ENCODE measurements at regions not wholly inside any gene's neighbourhood (a gene's known extent, or its start where the extent isn't known, plus 50 kb on each side); places are given as distances from the start of the nearest gene placed in this dataset.
A peak's percentile ranks its signal among the peaks of the same experiment; 100 is the strongest.

- intact Hi-C loops (cut with DNase I; ENCODE audit: low total_unique reads), result no loop called here
- Histone ChIP-seq H3K27me3 (no peaks in the 10 kb centered on the region), H3K4me3 (no peak overlapping the region)
Observed at GRCh38 chr1:108082738-108083562, 117.2 kb downstream of the SLC25A24 start.

DNA sequence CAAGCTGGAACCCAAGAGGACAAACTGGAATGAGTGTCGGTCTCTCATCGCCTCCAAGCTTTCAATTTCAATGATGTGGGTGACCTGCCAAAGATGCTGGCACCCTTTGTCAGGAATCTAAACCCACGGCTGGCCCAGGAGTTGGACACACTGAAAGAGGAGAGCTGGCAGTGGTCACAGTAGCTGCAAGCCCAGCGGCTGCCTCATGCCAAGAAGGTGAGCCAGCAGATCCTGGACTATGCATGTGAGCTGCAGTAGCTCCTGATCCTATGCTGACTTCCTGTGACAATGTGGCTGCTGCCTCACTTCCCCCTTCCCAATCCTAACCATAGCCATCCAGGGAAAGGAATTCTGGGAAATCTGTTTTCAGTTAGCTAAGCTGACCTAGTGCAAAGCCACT, 117.0 kb upstream of the VAV3 start:
- Histone ChIP-seq H3K9me3 (no peaks in the 10 kb centered on the region), H3K4me1 (no peaks in the 10 kb centered on the region), H3K36me3 (no peaks in the 10 kb centered on the region), H3K4me3 (no peak overlapping the region), H3K27me3 (no peaks in the 10 kb centered on the region), H3K27ac (peak overlapping the region in 1 of 2 donors; percentile 26)
- no peak for TF ChIP-seq POLR2A (IDR thresholded peaks at IDR 0.05)
- TF ChIP-seq CTCF (IDR thresholded peaks at IDR 0.05), result no peak
- TF ChIP-seq POLR2AphosphoS5 (IDR thresholded peaks at IDR 0.05), result no peak
- intact Hi-C loops (cut with DNase I; ENCODE audit: low total_unique reads), result no loop called here
- DNase-seq (ENCODE audit: low spot score in 2 of 2), result peak in 1 of 2 donors; percentile 34

More at GRCh38 chr1:108082738-108083562, 117.2 kb downstream of the SLC25A24 start:
- H3K9me3 ChIP-seq, result no peaks in the 10 kb centered on the region
- no peaks in the 10 kb centered on the region for H3K4me1 ChIP-seq
- TF ChIP-seq POLR2A (IDR thresholded peaks at IDR 0.05) (no peak), POLR2AphosphoS5 (IDR thresholded peaks at IDR 0.05) (no peak), CTCF (IDR thresholded peaks at IDR 0.05) (no peak)
- H3K36me3 ChIP-seq, result no peaks in the 10 kb centered on the region
- H3K27ac ChIP-seq, result no peak overlapping the region
- no peak for DNase-seq (ENCODE audit: low spot score in 2 of 2)

DNA sequence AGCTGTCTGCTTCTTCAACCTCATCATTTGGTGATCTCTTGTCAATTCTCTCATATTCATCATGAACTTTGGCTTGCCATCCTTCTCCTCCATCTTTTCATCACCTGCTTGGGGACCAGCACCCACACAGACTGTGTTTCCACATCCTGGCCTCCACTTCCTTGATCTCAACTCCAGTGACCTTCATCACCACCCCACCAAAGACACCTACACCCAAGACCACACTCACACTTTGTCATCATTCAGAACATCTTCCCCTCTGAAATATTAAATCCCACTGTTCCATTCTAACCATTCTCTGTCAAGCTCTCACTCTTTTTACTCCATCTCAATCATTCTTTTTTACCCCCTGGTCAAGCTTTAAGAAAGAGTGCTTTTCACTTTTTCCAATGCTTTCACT, 115.5 kb upstream of the VAV3 start:
- no peak for DNase-seq (ENCODE audit: low spot score in 2 of 2)
- Histone ChIP-seq H3K27ac (no peak overlapping the region), H3K36me3 (no peaks in the 10 kb centered on the region), H3K4me3 (no peak overlapping the region), H3K27me3 (no peaks in the 10 kb centered on the region), H3K4me1 (no peaks in the 10 kb centered on the region), H3K9me3 (no peaks in the 10 kb centered on the region)
- intact Hi-C loops (cut with DNase I; ENCODE audit: low total_unique reads), result no loop called here
- no peak for TF ChIP-seq POLR2AphosphoS5 (IDR thresholded peaks at IDR 0.05)
- TF ChIP-seq POLR2A (IDR thresholded peaks at IDR 0.05), result no peak
- no peak for TF ChIP-seq CTCF (IDR thresholded peaks at IDR 0.05)

DNA sequence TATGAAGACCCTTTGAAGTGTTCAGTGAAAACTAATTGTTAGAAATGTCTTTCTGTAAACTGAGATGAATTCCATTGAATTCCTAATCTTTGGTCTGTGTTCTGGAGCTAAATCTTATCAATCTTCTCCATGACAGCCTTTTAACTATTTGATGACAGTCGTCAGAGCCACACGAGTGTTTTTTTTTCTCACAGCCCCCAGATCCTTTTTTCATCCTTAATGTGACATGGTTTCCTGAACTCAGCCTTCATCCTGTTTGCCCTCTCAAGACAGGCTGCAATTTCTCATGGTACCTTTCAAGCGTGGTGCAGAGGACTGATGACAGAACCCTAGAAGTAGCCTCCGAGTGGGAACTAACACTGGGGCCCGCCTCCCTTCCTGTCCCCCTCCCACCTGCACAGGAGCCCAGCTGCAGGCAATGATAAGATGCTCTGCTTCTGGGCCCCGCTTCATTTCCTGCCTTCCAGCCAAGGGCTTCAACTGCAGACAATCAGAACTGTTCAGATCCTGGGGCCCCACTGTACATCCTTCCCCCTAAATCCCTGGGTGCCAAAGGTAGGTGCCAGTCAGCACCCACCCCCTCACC, 114.6 kb upstream of the VAV3 start:
- no peak for TF ChIP-seq POLR2AphosphoS5 (IDR thresholded peaks at IDR 0.05)
- TF ChIP-seq POLR2A (IDR thresholded peaks at IDR 0.05), result no peak
- no peak for TF ChIP-seq CTCF (IDR thresholded peaks at IDR 0.05)
- Histone ChIP-seq H3K9me3 (no peaks in the 10 kb centered on the region), H3K27ac (no peak overlapping the region), H3K4me3 (no peak overlapping the region), H3K27me3 (no peaks in the 10 kb centered on the region), H3K4me1 (no peaks in the 10 kb centered on the region), H3K36me3 (no peaks in the 10 kb centered on the region)
- intact Hi-C loops (cut with DNase I; ENCODE audit: low total_unique reads), result no loop called here
- DNase-seq (ENCODE audit: low spot score in 2 of 2), result no peak

DNA sequence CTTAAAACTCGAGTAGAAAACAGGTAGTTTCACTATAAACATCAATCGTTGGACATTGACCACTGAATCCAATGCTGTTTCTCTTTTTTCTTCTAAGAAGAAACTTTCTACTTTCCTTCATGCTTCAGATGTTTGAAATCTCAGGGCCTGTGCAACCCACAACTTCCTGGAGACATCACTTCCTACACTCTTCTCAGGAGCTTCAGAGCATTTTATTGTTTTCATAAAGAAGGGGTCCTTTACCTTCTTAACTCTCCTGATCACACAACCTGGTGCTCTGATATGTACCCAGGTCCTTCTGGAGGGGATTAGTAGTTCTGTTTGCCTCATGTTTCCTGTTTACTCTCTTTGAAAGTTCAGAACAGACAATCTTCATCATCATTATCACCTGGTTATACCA, 113.0 kb upstream of the VAV3 start:
- H3K27me3 ChIP-seq, result no peaks in the 10 kb centered on the region
- no peaks in the 10 kb centered on the region for H3K9me3 ChIP-seq
- no peak for DNase-seq (ENCODE audit: low spot score in 2 of 2)
- H3K4me1 ChIP-seq, result no peaks in the 10 kb centered on the region
- intact Hi-C loops (cut with DNase I; ENCODE audit: low total_unique reads), result no loop called here
- TF ChIP-seq POLR2AphosphoS5 (IDR thresholded peaks at IDR 0.05), result no peak
- no peak for TF ChIP-seq POLR2A (IDR thresholded peaks at IDR 0.05)
- no peak for TF ChIP-seq CTCF (IDR thresholded peaks at IDR 0.05)
- H3K4me3 ChIP-seq, result no peak overlapping the region
- no peaks in the 10 kb centered on the region for H3K36me3 ChIP-seq
- no peak overlapping the region for H3K27ac ChIP-seq
